IgD-negative memory B cell (primary cell): ENCODE measurements at regions not wholly inside any gene's neighbourhood (a gene's known extent, or its start where the extent isn't known, plus 50 kb on each side); places are given as distances from the start of the nearest gene placed in this dataset.

Source experiments
- H3K27ac Mint-ChIP-seq, 3 donors: one replicate each; pipeline ENCODE4 v1.8.0; 2020 to 2022; ENCODE audit warnings: mild to moderate bottlenecking in 3 of 3, mixed read lengths in 3 of 3, moderate library complexity in 1 of 3
- H3K27me3 Mint-ChIP-seq: one replicate; pipeline ENCODE4 v1.8.0; 2021; ENCODE audit warnings: mixed read lengths
- H3K36me3 Mint-ChIP-seq: one replicate; pipeline ENCODE4 v1.8.0; 2020; ENCODE audit warnings: mild to moderate bottlenecking, mixed read lengths
- H3K4me1 Mint-ChIP-seq, 3 donors: one replicate each; pipeline ENCODE4 v1.8.0; 2020 to 2022; ENCODE audit warnings: mixed read lengths in 3 of 3, mild to moderate bottlenecking in 1 of 3
- H3K4me3 Mint-ChIP-seq, 4 donors: one replicate each; pipeline ENCODE4 v1.8.0; 2020 to 2022; ENCODE audit warnings: mild to moderate bottlenecking in 4 of 4, mixed read lengths in 4 of 4, moderate library complexity in 3 of 4
- H3K9me3 Mint-ChIP-seq, 3 donors: one replicate each; pipeline ENCODE4 v1.8.0; 2020 to 2021; ENCODE audit warnings: mixed read lengths in 3 of 3, mild to moderate bottlenecking in 1 of 3

DNA sequence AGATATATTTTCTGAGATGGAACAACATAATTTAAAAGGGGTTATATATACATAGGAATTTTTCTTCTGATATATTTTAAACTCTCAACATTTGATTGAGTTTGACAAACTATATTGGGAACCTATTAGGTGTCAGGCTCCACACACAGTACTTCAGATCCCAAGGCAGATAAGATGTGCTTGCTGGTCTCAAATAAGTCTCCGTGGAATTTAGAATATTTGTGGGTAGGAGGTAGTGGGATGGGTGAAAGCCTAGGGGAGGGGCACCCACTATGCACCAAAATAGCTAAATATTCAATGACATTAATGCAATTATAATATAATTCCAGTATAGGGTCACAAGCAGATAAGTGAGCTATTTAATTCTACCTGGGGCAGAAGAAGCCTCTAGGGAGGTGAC, 81.5 kb downstream of the ARL4A start:
- H3K9me3 Mint-ChIP-seq, result peaks cover 0 to 10% (median 4%) of the 10 kb centered on the region in 3 donors
- H3K27ac Mint-ChIP-seq, result no peak overlapping the region
- no peaks in the 10 kb centered on the region for H3K36me3 Mint-ChIP-seq
- peaks cover 0 to 8% (median 0%) of the 10 kb centered on the region in 3 donors for H3K4me1 Mint-ChIP-seq
- H3K27me3 Mint-ChIP-seq, result peaks cover 4% of the 10 kb centered on the region
- H3K4me3 Mint-ChIP-seq, result no peak overlapping the region

DNA sequence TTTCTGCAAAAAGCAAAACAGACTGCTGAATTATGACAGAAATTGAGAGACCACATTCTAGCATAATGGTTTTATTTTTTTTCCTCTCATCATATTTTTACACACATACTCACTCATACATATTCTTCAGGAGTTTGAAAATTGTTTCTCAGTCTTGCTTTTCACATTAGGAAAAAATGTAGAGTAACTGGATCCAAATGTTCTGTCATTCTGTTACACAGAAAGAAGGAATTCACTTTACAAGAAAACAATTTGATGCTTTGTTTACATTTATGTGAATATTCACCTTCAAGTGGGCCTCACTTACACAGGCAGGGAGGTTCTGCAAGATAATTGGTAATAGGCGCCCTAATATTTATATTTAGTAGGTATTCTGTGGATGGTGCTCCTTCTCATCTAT, 82.0 kb downstream of the ARL4A start:
- peaks cover 4% of the 10 kb centered on the region for H3K27me3 Mint-ChIP-seq
- H3K4me1 Mint-ChIP-seq, result peaks cover 0 to 8% (median 0%) of the 10 kb centered on the region in 3 donors
- no peak overlapping the region for H3K4me3 Mint-ChIP-seq
- no peak overlapping the region for H3K27ac Mint-ChIP-seq
- H3K36me3 Mint-ChIP-seq, result no peaks in the 10 kb centered on the region
- H3K9me3 Mint-ChIP-seq, result peaks cover 0 to 10% (median 4%) of the 10 kb centered on the region in 3 donors

DNA sequence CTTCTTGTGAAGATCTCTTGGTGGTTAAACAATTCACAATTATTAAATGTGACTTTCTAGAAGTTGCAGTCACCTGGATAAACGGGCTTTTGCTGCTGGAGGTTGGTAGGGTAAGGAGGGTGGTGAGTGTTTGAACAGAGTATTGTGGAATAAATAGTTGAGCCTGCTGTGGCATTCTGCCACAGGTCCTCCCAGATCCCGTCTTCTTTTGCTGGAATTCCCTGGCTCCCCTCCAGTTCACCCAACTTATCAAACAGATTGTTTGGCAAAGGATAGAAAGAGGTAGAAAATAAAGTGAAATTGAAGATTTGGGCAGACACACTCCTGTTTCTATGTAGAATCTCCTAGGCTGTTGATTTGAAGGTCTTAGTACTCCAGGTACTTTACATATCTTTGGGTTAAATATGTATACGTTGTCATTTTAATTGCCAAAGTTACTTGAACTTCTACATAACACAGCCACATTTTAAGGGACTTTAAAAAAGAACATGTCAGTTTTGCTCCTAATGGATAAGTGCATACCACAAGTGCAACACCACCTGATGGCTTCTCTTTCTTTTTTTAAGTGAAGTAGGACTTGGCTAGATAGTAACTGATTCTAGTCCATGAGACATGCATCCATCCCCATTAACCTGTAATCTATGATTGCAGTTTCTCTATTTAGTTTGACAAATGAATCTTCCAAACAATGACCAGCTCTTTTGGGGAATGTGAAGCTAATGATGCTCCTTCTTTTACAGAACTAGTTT, 83.0 kb downstream of the ARL4A start:
- peaks cover 4% of the 10 kb centered on the region for H3K27me3 Mint-ChIP-seq
- H3K36me3 Mint-ChIP-seq, result no peaks in the 10 kb centered on the region
- H3K9me3 Mint-ChIP-seq, result peaks cover 0 to 10% (median 4%) of the 10 kb centered on the region in 3 donors
- no peak overlapping the region for H3K27ac Mint-ChIP-seq
- H3K4me1 Mint-ChIP-seq, result peaks cover 0 to 5% (median 0%) of the 10 kb centered on the region in 3 donors
- no peak overlapping the region for H3K4me3 Mint-ChIP-seq

DNA sequence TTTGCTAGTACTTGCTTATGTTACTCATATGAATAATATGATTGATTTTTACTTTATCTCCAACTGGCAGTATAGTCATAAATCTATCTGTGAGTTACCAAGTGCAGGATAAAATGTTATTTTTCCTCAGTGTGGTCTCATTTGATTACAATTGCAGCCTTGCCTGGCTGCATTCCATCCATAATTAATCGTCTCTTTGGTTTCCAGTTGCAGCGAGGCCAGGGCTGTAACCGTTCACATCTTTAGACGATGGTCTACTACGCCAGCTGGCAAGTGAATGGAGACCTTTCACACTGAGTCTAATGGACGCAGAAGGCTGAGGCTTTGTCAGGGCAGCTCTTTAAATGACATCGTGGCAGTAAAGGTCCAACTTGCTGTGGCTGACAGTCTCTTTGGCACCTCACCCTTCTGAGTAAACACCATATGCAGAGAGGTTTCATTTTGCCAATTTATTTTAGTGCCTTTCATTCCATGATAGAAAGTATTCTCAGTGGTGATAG, 84.0 kb downstream of the ARL4A start:
- peaks cover 0 to 10% (median 4%) of the 10 kb centered on the region in 3 donors for H3K9me3 Mint-ChIP-seq
- H3K4me3 Mint-ChIP-seq, result no peak overlapping the region
- H3K27ac Mint-ChIP-seq, result no peak overlapping the region
- H3K27me3 Mint-ChIP-seq, result peaks cover 4% of the 10 kb centered on the region
- H3K36me3 Mint-ChIP-seq, result no peaks in the 10 kb centered on the region
- H3K4me1 Mint-ChIP-seq, result peaks cover 0 to 5% (median 0%) of the 10 kb centered on the region in 3 donors

DNA sequence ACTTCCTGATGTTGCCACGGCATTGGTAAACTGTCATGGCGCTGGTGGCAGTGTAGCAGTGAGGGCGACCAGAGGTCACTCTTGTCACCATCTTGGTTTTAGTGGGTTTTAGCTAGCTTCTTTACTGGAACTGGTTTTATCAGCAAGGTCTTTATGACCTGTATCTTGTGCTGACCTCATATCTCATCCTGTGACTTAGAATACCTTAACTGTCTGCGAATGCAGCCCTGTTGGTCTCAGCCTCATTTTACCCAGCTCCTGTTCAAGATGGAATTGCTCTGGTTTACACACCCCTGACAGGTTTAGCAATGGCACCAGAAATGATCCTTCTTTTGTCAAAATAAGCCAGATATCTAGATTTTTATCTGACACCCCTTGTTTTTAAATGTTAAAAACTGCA, 85.3 kb downstream of the ARL4A start:
- H3K27ac Mint-ChIP-seq, result no peak overlapping the region
- peaks cover 0 to 10% (median 4%) of the 10 kb centered on the region in 3 donors for H3K9me3 Mint-ChIP-seq
- H3K4me3 Mint-ChIP-seq, result no peak overlapping the region
- peaks cover 0 to 7% (median 0%) of the 10 kb centered on the region in 3 donors for H3K4me1 Mint-ChIP-seq
- no peaks in the 10 kb centered on the region for H3K36me3 Mint-ChIP-seq
- H3K27me3 Mint-ChIP-seq, result peaks cover 4% of the 10 kb centered on the region

DNA sequence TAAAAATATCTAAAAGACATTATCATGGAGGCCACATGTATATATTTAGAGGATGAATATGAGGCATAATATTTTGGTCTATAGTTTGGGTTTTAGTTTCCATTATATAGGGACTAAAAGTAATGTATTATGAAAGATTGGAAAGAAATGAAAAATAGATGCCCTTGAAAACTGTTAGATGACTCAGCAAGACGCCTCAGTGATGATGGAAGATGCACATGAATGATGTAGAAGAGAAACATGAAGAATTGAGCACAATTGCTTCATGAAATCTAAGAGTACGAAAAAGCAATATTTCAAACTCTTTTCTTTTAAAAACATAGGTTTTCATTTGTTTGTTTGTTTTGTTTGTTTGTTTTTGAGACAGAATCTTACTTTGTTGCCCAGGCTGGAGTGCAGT, 89.8 kb downstream of the ARL4A start:
- no peak overlapping the region for H3K4me3 Mint-ChIP-seq
- peaks cover 0 to 8% (median 4%) of the 10 kb centered on the region in 3 donors for H3K9me3 Mint-ChIP-seq
- H3K27ac Mint-ChIP-seq, result no peak overlapping the region

DNA sequence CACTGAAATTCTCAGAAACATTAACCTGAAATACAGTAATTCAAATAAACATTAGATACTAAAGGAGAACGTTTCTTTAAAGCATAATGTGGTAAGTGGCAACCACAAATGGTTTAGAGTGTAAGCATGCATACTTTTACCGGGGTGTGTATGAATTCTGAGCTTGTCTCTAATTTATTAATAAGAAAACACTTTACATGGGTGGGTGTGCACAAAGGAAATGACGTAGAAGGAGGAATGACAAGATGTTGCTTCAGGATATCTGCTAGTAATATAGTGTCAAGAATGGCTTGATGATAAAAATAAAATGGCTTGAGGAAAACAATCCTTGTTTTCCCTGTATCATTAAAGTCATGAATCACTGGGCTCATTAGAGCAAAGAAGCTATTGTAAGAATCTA, 92.5 kb downstream of the ARL4A start:
- H3K27ac Mint-ChIP-seq, result no peak overlapping the region
- no peaks in the 10 kb centered on the region for H3K9me3 Mint-ChIP-seq
- H3K36me3 Mint-ChIP-seq, result no peaks in the 10 kb centered on the region
- peaks cover 3% of the 10 kb centered on the region for H3K27me3 Mint-ChIP-seq
- H3K4me3 Mint-ChIP-seq, result no peak overlapping the region
- H3K4me1 Mint-ChIP-seq, result peaks cover 0 to 1% (median 0%) of the 10 kb centered on the region in 3 donors

More for the DNA sequence above, 89.8 kb downstream of the ARL4A start:
- H3K27me3 Mint-ChIP-seq, result peaks cover 2% of the 10 kb centered on the region
- H3K4me1 Mint-ChIP-seq, result peaks cover 0 to 5% (median 0%) of the 10 kb centered on the region in 3 donors
- no peaks in the 10 kb centered on the region for H3K36me3 Mint-ChIP-seq

DNA sequence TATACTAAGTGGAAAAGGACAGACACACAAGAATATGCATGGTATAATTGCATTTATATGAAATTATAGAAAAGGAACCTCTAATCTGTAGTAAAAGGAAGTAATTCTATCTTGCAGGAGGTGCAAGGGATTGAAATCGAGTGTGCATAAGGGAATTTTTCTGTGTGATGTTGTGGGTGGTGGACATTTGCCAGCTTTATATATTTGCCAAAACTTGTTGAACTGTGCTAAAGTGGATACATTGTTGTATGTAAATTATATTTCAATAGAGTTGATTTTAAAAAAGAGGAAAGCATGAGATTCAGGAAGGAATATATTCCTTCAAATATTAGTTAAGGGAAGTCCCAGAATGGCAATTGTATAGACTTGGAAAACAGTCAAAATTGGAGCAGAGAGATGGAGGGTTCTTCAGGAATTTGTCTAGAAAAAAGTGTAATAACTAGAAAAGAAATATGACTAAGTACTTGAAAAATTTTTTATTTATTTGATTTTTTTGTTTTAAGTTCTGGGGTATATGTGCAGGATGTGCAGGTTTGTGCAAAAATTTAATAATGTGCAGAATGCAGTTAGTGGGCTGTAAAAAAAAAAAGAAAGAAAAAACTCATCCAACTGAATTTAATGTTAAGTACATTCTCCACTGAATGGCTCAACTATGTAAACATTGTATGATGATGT, 96.1 kb downstream of the ARL4A start:
- H3K4me3 Mint-ChIP-seq, result no peak overlapping the region
- no peak overlapping the region for H3K27ac Mint-ChIP-seq
- H3K36me3 Mint-ChIP-seq, result no peaks in the 10 kb centered on the region
- H3K27me3 Mint-ChIP-seq, result peaks cover 3% of the 10 kb centered on the region
- no peaks in the 10 kb centered on the region for H3K9me3 Mint-ChIP-seq
- H3K4me1 Mint-ChIP-seq, result no peaks in the 10 kb centered on the region

DNA sequence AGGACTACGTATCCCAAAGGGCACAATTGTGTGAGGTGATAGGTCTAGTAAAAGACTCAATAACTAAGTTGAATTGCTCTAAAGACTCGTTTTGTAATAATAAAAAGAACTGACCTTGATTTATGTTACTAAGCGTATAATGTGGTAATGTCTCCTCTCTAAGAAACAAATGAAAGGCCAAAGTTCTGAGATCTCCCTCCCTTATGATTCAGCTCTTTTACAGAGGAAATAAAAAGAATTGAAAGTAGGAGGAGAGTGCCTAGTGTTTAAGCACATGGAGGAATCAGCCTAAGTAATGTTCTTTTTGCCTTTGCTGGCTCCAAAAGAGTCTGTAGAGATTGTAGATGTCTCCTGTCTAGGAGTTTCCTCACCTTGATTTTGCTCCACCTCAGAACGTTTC, 98.0 kb downstream of the ARL4A start:
- Mint-ChIP-seq H3K4me3 (no peak overlapping the region), H3K27me3 (peaks cover 1% of the 10 kb centered on the region), H3K9me3 (no peaks in the 10 kb centered on the region), H3K36me3 (no peaks in the 10 kb centered on the region), H3K4me1 (no peaks in the 10 kb centered on the region), H3K27ac (no peak overlapping the region)

DNA sequence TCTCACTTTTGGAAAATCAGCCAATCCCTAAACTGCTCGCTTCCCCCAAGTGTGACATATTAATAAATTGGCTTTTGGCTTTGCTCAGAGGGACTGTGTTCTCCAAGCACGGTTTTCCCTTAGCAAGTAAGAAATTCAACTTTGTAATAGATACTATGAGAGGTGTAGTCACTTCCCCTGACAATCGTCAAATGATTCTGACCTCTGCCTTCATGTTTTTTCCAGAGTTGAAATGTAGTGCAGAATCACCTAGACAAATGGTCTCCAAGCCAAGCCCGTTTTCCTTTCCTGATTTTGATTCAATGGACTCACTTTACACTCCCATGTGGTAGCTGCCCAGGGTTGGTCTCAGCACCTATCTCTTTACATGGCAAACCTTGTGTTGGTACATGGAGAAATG, 99.1 kb downstream of the ARL4A start:
- no peaks in the 10 kb centered on the region for H3K36me3 Mint-ChIP-seq
- H3K27ac Mint-ChIP-seq, result no peak overlapping the region
- no peak overlapping the region for H3K4me3 Mint-ChIP-seq
- no peaks in the 10 kb centered on the region for H3K9me3 Mint-ChIP-seq
- H3K27me3 Mint-ChIP-seq, result peaks cover 1% of the 10 kb centered on the region
- H3K4me1 Mint-ChIP-seq, result no peaks in the 10 kb centered on the region

DNA sequence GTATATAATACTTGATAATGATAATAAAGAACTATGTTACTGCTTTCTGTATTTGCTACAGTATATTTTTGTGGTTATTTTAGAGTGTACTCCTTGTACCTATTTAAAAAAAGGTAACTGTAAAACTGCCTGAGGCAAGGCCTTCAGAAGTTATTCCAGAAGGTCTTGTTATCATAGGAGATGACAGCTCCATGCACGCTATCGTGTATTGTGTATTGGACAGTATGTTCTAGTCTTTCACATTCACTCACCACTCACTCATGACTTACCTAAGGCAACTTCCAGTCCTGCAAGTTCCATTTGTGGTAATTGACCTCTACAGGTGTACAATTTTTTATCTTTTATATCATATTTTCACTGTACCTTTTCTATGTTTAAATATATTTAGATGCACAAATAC, 100.7 kb downstream of the ARL4A start:
- Mint-ChIP-seq H3K36me3 (no peaks in the 10 kb centered on the region), H3K27me3 (peaks cover 1% of the 10 kb centered on the region), H3K27ac (no peak overlapping the region), H3K4me1 (no peaks in the 10 kb centered on the region), H3K9me3 (no peaks in the 10 kb centered on the region), H3K4me3 (no peak overlapping the region)

DNA sequence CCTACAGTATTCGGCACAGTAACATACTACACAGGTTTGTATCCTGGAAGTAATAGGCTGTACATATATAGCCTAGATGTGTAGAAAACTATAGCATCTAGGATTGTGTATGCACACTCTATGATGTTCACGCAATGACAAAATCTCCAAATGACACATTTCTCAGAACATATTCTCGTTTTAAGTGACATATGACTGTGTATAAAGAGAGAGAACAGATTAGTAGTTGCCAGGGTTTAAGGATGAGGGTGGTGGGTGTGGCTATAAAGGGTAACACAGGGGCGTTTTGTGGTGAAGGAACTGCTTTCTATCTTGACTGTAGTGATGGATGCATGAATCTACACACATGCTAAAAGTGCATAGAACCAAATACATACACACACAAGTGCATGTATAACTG, 101.2 kb downstream of the ARL4A start:
- H3K4me3 Mint-ChIP-seq, result no peak overlapping the region
- peaks cover 1% of the 10 kb centered on the region for H3K27me3 Mint-ChIP-seq
- H3K4me1 Mint-ChIP-seq, result no peaks in the 10 kb centered on the region
- peak overlapping the region in 1 of 3 donors; percentile 20 for H3K27ac Mint-ChIP-seq
- H3K36me3 Mint-ChIP-seq, result no peaks in the 10 kb centered on the region
- H3K9me3 Mint-ChIP-seq, result no peaks in the 10 kb centered on the region

DNA sequence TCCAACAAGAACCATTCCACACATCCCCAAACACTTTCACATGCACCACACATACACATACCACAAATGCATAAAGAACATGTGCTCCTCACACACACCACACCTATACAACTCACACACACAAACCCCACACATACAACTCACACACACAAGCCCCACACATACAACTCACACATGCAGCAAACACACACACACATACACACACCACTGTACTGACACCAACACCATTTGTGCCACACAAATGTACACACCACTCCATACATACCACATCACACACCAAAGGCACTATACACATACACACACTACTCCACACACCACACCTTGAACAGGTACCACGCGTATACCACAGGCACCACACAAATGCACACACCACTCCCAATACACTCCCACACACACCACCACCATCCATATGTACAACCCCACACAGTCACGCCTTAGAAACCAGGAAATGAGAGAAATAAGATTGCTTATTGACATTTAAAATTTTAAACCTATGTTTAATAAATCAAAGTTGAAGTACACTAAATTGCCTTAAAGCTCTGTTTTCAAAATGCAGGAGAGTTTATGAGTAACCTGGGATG, 107.4 kb downstream of the ARL4A start:
- H3K27ac Mint-ChIP-seq, result no peak overlapping the region
- no peak overlapping the region for H3K4me3 Mint-ChIP-seq
- no peaks in the 10 kb centered on the region for H3K27me3 Mint-ChIP-seq
- H3K4me1 Mint-ChIP-seq, result no peaks in the 10 kb centered on the region
- no peaks in the 10 kb centered on the region for H3K36me3 Mint-ChIP-seq
- H3K9me3 Mint-ChIP-seq, result no peaks in the 10 kb centered on the region

DNA sequence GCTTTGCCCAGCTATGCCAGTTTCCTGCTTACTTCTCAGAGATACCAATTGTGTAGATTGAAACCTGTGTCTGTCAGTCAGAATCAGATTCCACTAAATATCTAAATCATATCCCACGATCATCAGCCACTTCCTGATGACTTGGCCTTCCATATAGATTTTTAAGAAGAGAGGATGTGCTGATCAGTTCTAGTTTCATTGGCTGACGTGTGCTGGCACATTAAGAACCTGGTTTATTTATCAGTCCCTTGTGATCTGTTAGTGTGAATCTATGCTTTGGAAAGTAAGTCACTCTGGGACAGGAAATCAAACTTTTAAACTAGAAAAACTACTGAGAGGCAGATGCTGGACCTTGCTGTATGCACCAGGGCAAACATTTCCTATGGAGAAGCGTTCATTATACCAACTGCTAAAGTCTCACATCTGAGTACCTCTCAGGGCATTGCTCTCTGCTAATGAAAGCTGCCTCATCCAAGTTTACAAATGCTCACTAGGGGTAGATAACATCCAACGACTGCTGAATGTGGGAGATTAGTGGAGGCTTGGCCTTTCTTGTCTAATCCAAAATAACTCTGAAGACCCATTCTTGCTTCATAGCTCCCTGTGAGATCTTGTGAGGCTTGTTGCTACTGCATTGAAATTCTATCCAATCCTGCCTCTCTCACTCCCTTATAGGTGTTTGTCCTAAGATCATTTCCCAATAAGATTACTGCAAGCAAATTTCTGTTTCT, 109.1 kb downstream of the ARL4A start:
- H3K4me1 Mint-ChIP-seq, result no peaks in the 10 kb centered on the region
- H3K36me3 Mint-ChIP-seq, result no peaks in the 10 kb centered on the region
- H3K9me3 Mint-ChIP-seq, result no peaks in the 10 kb centered on the region
- H3K27ac Mint-ChIP-seq, result no peak overlapping the region
- H3K27me3 Mint-ChIP-seq, result no peaks in the 10 kb centered on the region
- no peak overlapping the region for H3K4me3 Mint-ChIP-seq

DNA sequence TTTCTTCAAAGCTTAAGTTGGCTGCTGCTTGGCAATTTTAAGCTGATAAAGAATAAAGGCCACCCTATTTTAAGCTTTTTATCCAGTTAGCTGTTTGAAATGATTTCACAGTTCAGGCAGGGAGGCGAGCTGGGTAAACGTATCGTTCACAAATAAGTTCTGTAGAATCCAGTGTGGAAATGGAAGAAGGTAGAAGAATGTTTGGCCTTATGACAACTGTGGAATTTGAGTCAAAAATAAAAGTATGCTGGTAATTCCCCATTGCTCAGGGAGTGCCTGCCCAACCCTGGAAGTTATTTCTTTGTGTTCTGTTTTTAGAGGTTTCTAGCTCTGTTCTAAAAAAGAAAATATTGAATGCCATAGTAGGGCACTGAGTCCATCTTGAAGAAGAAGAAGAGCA, 113.1 kb downstream of the ARL4A start:
- Mint-ChIP-seq H3K27me3 (no peaks in the 10 kb centered on the region), H3K4me1 (no peaks in the 10 kb centered on the region), H3K27ac (no peak overlapping the region), H3K9me3 (no peaks in the 10 kb centered on the region), H3K36me3 (no peaks in the 10 kb centered on the region), H3K4me3 (no peak overlapping the region)
